A549 (cell line): ENCODE measurements at regions not wholly inside any gene's neighbourhood (a gene's known extent, or its start where the extent isn't known, plus 50 kb on each side); places are given as distances from the start of the nearest gene placed in this dataset.

Source experiments
- ATAC-seq, 2 experiments: fragments of 200-7000 bp in 1 of 2; fragments of >200 bp in 1 of 2; cut with Nextera tagmentation in 1 of 2; cut with Tn5 transposase in 1 of 2; 3 replicates each; pipeline versions ENCODE4 v1.8.0 to v1.9.1; 2018 to 2020; ENCODE audit warnings: mild to moderate bottlenecking in 1 of 2, moderate library complexity in 1 of 2
- CTCF ChIA-PET: fragments of 300-600 bp; sonication (Branson Sonifier 250); formaldehyde crosslinking; extraction: SDS; loops from one replicate; lab custom pipeline; 2021; ENCODE audit warnings: antibody characterized with exemption, inconsistent platforms; lab: Yijun Ruan, JAX
- POLR2A ChIA-PET: fragments of 350-600 bp; formaldehyde crosslinking; extraction: SDS; loops from one replicate; lab custom pipeline; 2021; ENCODE audit warnings: antibody characterized with exemption, inconsistent platforms; lab: Yijun Ruan, JAX
- DNase-seq, 2 experiments: peaks; one replicate each; pipeline versions ENCODE4 v3.0.0 to v3.0.0-alpha.2; 2011 to 2016; ENCODE audit warnings: low read depth in 1 of 2, low spot score in 1 of 2
- FAIRE-seq: peaks from 2 replicates; lab custom pipeline; 2011; peaks lifted over from hg19 to GRCh38; lab: Jason Lieb, UNC
- H3K27ac ChIP-seq, 2 experiments: fragments of >200 bp; sonication (Bioruptor Twin); formaldehyde crosslinking; 3 replicates each; pipeline ENCODE4 v1.5.1; 2016 to 2017
- H3K4me1 ChIP-seq: fragments of >200 bp; sonication (Bioruptor Twin); formaldehyde crosslinking; 3 replicates; pipeline ENCODE4 v1.6.1; 2016
- H3K4me2 ChIP-seq: fragments of >200 bp; sonication (Bioruptor Twin); formaldehyde crosslinking; 3 replicates; pipeline ENCODE4 v1.6.1; 2016
- H3K4me3 ChIP-seq: fragments of >200 bp; sonication (Bioruptor Twin); formaldehyde crosslinking; 3 replicates; pipeline ENCODE4 v1.5.1; 2016
- H3K9me3 ChIP-seq: fragments of >200 bp; sonication (Bioruptor Twin); formaldehyde crosslinking; 3 replicates; pipeline ENCODE4 v1.6.1; 2016
- CBX2 ChIP-seq: fragments of 200-600 bp; sonication (generic); IDR thresholded peaks from 2 replicates; pipeline ENCODE4 v1.6.1; 2016; ENCODE audit warnings: low read depth, mild to moderate bottlenecking, borderline replicate concordance
- CHD2 ChIP-seq: fragments of 150-350 bp; IDR thresholded peaks from 2 replicates; pipeline ENCODE4 v1.6.1; 2014; ENCODE audit warnings: low read length; ENCODE audit not compliant: partially characterized antibody
- CHD4 ChIP-seq: fragments of 200-600 bp; sonication (generic); IDR thresholded peaks from 2 replicates; pipeline ENCODE4 v1.6.1; 2016; ENCODE audit warnings: antibody characterized with exemption, mild to moderate bottlenecking, borderline replicate concordance
- CTCF ChIP-seq: fragments of >200 bp; sonication (Bioruptor Twin); formaldehyde crosslinking; IDR thresholded peaks from 3 replicates; pipeline ENCODE4 v1.5.1; 2016
- FOSB ChIP-seq: fragments of 250-450 bp; sonication (Bioruptor Pico); IDR thresholded peaks from 2 replicates; pipeline ENCODE4 v1.5.0; 2020; ENCODE audit warnings: mild to moderate bottlenecking, moderate library complexity
- FOSL2 ChIP-seq, 2 experiments: fragments of 450-650 bp in 1 of 2; fragments of >200 bp in 1 of 2; sonication (Bioruptor Twin) in 1 of 2; formaldehyde crosslinking; IDR thresholded peaks; 2 replicates each; pipeline versions ENCODE4 v1.5.0 to v1.6.1; 2016 to 2020; ENCODE audit warnings: mild to moderate bottlenecking in 1 of 2, moderate library complexity in 1 of 2
- GATA3 ChIP-seq: IDR thresholded peaks from 2 replicates; pipeline ENCODE4 v1.6.1; 2012; ENCODE audit warnings: borderline replicate concordance
- JUNB ChIP-seq: fragments of >200 bp; sonication (Bioruptor Twin); formaldehyde crosslinking; IDR thresholded peaks from 2 replicates; pipeline ENCODE4 v1.6.1; 2016
- MYC ChIP-seq: IDR thresholded peaks from 2 replicates; pipeline ENCODE4 v1.6.1; 2012; ENCODE audit warnings: mild to moderate bottlenecking, inconsistent platforms, low read length, improper control_type of control experiment, borderline replicate concordance
- NFE2L2 ChIP-seq: fragments of 150-350 bp; conservative IDR thresholded peaks from 2 replicates; pipeline ENCODE4 v1.6.1; 2014; ENCODE audit warnings: low read length
- NPAS2 ChIP-seq: fragments of 250-450 bp; sonication (Bioruptor Pico); IDR thresholded peaks from 2 replicates; pipeline ENCODE4 v1.8.0; 2022; ENCODE audit warnings: mild to moderate bottlenecking, moderate library complexity, borderline replicate concordance
- NR3C1 ChIP-seq: fragments of >200 bp; sonication (Bioruptor Twin); formaldehyde crosslinking; IDR thresholded peaks from 3 replicates; pipeline ENCODE4 v1.6.1; 2017
- PHF8 ChIP-seq: fragments of 200-600 bp; sonication (generic); IDR thresholded peaks from 2 replicates; pipeline ENCODE4 v1.6.1; 2016; ENCODE audit warnings: low read depth, mild to moderate bottlenecking, antibody characterized with exemption, moderate library complexity, borderline replicate concordance
- POLR2AphosphoS2 ChIP-seq: conservative IDR thresholded peaks from 2 replicates; pipeline ENCODE4 v1.6.1; 2012; ENCODE audit warnings: low read length, improper control_type of control experiment, inconsistent platforms
- RAD21 ChIP-seq, 2 experiments: fragments of >200 bp in 1 of 2; sonication (Bioruptor Twin) in 1 of 2; formaldehyde crosslinking in 1 of 2; IDR thresholded peaks in 1 of 2; conservative IDR thresholded peaks in 1 of 2; 2 replicates in 1 of 2; 3 replicates in 1 of 2; pipeline ENCODE4 v1.6.1; 2012 to 2018; ENCODE audit warnings: inconsistent platforms in 1 of 2
- RARB ChIP-seq: fragments of 250-450 bp; sonication (Bioruptor Pico); IDR thresholded peaks from 2 replicates; pipeline ENCODE4 v1.8.0; 2021; ENCODE audit warnings: mild to moderate bottlenecking, moderate library complexity
- REST ChIP-seq: fragments of 200-600 bp; sonication (generic); IDR thresholded peaks from 2 replicates; pipeline ENCODE4 v1.6.1; 2016; ENCODE audit warnings: antibody characterized with exemption, mild to moderate bottlenecking, moderate library complexity
- TFCP2L1 ChIP-seq: fragments of 250-450 bp; sonication (Bioruptor Pico); IDR thresholded peaks from 2 replicates; pipeline ENCODE4 v1.5.0; 2021; ENCODE audit warnings: mild to moderate bottlenecking
- ZC3H11A ChIP-seq: fragments of 450-650 bp; IDR thresholded peaks from 2 replicates; pipeline ENCODE4 v1.6.1; 2014; ENCODE audit warnings: antibody characterized with exemption, mild to moderate bottlenecking
- ZNF302 ChIP-seq: fragments of 250-450 bp; sonication (Bioruptor Pico); IDR thresholded peaks from 2 replicates; pipeline ENCODE4 v1.9.0; 2021; ENCODE audit warnings: inconsistent platforms, mild to moderate bottlenecking, moderate library complexity
- ZSCAN20 ChIP-seq: fragments of 250-450 bp; sonication (Bioruptor Pico); IDR thresholded peaks from 2 replicates; pipeline ENCODE4 v1.8.0; 2022; ENCODE audit warnings: mild to moderate bottlenecking, moderate library complexity
- WGBS: methylation state at CpG from one replicate; pipeline ENCODE4 v1.1.6; 2017; ENCODE audit errors: missing lambda C conversion rate; 5-methylcytosine and 5-hydroxymethylcytosine counted together

- ATAC-seq: no peak
- CTCF ChIA-PET: interaction anchor here (0.7 to 2.0 kb wide), 3 partner anchors 19 to 23 kb away, joined by 3 to 5 read pairs (median 3); no protein-coding TSS in a partner anchor
These were observed 61.9 kb upstream of the RND3 start for GRCh38 chr2:150549381-150549780.

GRCh38 chr2:150548527-150548926 lies 61.1 kb upstream of the RND3 start:
- CTCF ChIA-PET: interaction anchor here (1.3 kb wide), 1 partner anchor 18 kb away, joined by 3 read pairs; no protein-coding TSS in a partner anchor
- no peak overlapping the region for H3K4me2 ChIP-seq
- POLR2A ChIA-PET: no interaction called here
- TF ChIP-seq FOSL2 (IDR thresholded peaks at IDR 0.05) (no peak), FOSL2 (CRISPR knock-in tag; IDR thresholded peaks at IDR 0.05) (no peak), CTCF (peak; percentile 30; the same call in 1 of the 3 replicates), POLR2AphosphoS2 (no peak), MYC (no peak), RAD21 (conservative IDR thresholded peaks at IDR 0.05 in 1 of 2, IDR thresholded peaks at IDR 0.05 in 1 of 2) (0 out of 5 replicates have a peak, but pooled peaks of 1 of the 2 experiments have one; percentile 15), ZNF302 (CRISPR knock-in tag) (no peak), NFE2L2 (no peak), ZSCAN20 (CRISPR knock-in tag) (no peak)
- TF ChIP-seq, all 56 proteins: peak for 2
- Histone ChIP-seq H3K4me3 (no peak overlapping the region), H3K27ac (no peak overlapping the region), H3K4me1 (no peaks in the 10 kb centered on the region), H3K9me3 (no peaks in the 10 kb centered on the region)
- DNase-seq (peak; percentile 14 to 52), FAIRE-seq (no peak), ATAC-seq (peak; percentile 74 to 88)
- 66% methylated on average over 2 of the region's 2 CpGs for WGBS

More at GRCh38 chr2:150549381-150549780, 61.9 kb upstream of the RND3 start:
- POLR2A ChIA-PET: no interaction called here
- TF ChIP-seq CBX2: no peak
- TF ChIP-seq NR3C1: no peak
- no peak for TF ChIP-seq CHD2
- TF ChIP-seq JUNB: no peak
- no peak for TF ChIP-seq PHF8
- H3K4me1 ChIP-seq: no peaks in the 10 kb centered on the region
- H3K4me2 ChIP-seq: no peak overlapping the region
- DNase-seq (no peak), FAIRE-seq (no peak)
- no peaks in the 10 kb centered on the region for H3K9me3 ChIP-seq
- no peak overlapping the region for H3K27ac ChIP-seq
- H3K4me3 ChIP-seq: no peak overlapping the region
- 83% methylated on average over 2 of the region's 2 CpGs for WGBS

GRCh38 chr2:150545916-150546315 lies 58.4 kb upstream of the RND3 start:
- POLR2A ChIA-PET: no interaction called here
- H3K9me3 ChIP-seq: no peaks in the 10 kb centered on the region

More at GRCh38 chr2:150545916-150546315, 58.4 kb upstream of the RND3 start:
- ATAC-seq (no peak), FAIRE-seq (no peak)
- WGBS: 80% methylated on average over 4 of the region's 4 CpGs
- TF ChIP-seq FOSL2 (IDR thresholded peaks at IDR 0.05) (no peak), FOSL2 (CRISPR knock-in tag; IDR thresholded peaks at IDR 0.05) (no peak), FOSB (no peak), PHF8 (no peak), TFCP2L1 (CRISPR knock-in tag) (no peak), REST (no peak), ZC3H11A (no peak), RARB (CRISPR knock-in tag) (no peak), GATA3 (no peak), CHD2 (no peak), CTCF (no peak), NPAS2 (no peak), CHD4 (no peak)
- TF ChIP-seq, all 56 proteins: peak for 0
- no peak overlapping the region for H3K27ac ChIP-seq
- H3K4me1 ChIP-seq: no peaks in the 10 kb centered on the region
- no peak overlapping the region for H3K4me2 ChIP-seq
- CTCF ChIA-PET: no interaction called here
- H3K4me3 ChIP-seq: no peak overlapping the region
- DNase-seq: no peak
